ENCODE measurements at regions not wholly inside any gene's neighbourhood (a gene's known extent, or its start where the extent isn't known, plus 50 kb on each side); places are given as distances from the start of the nearest gene placed in this dataset.
"Not testable (repeated sequence)": the region's sequence is repeated elsewhere in the genome, so short reads cannot be mapped to it uniquely, and the experiment has no call there.

DNA sequence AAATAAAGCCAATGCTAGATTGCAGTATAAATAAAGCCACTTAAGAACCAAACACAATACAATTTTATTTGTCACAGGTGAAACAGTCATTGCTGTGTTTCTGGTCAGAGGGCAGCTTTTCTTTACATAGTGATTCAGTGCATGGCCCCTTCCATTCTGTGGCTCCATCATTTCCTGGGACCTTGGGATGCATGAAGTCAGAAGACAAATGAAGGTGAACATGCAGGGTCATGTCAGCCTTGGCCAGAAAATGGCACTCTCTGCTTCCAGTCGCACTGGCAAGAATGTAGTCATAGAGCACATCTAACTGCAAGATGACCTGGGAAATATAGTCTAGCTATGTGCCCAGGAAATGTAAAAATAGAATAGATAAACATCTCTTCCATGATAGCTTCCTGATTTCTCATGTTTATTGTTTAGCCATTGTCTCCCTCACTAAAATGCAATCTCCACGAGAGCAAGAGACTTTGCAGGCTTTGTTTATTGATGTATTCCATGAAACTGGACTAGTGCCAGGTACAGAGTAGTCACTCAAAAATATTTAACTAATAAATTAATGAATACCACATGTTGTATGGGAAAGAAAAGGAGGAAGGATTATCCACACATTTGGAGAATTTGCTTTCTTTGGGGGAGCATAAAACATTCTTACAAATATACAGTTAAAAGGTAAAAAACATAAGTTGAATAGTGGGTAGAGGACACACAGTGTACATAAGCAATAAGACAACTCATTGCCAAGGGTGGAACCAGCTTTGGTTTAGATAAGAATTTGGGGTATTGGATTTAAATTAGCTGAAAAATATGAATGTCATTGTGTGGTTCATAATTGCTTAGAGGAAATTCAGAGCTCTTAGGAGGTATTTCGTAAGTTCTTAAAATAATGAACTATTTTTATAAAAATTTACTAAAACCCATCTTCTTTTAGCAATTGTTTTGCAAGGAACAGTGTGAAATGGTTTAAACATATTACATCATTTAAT, 343.8 kb downstream of the PID1 start:
- intact Hi-C loops (cut with DNase I) = no loop called here
- Histone ChIP-seq H3K4me3 (replicated peaks in 1 of 3) (no peak overlapping the region), H3K9me3 (no peaks in the 10 kb centered on the region), H3K4me1 (no peaks in the 10 kb centered on the region), H3K36me3 (no peaks in the 10 kb centered on the region), H3K27me3 (no peaks in the 10 kb centered on the region), H3K27ac (no peak overlapping the region)
- TF ChIP-seq POLR2A (IDR thresholded peaks at IDR 0.05) = no peak
- TF ChIP-seq, protein P1, sequence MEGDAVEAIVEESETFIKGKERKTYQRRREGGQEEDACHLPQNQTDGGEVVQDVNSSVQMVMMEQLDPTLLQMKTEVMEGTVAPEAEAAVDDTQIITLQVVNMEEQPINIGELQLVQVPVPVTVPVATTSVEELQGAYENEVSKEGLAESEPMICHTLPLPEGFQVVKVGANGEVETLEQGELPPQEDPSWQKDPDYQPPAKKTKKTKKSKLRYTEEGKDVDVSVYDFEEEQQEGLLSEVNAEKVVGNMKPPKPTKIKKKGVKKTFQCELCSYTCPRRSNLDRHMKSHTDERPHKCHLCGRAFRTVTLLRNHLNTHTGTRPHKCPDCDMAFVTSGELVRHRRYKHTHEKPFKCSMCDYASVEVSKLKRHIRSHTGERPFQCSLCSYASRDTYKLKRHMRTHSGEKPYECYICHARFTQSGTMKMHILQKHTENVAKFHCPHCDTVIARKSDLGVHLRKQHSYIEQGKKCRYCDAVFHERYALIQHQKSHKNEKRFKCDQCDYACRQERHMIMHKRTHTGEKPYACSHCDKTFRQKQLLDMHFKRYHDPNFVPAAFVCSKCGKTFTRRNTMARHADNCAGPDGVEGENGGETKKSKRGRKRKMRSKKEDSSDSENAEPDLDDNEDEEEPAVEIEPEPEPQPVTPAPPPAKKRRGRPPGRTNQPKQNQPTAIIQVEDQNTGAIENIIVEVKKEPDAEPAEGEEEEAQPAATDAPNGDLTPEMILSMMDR (IDR thresholded peaks at IDR 0.05) = no peak
- 49 to 63% methylated on average over 3 of the region's 3 CpGs for WGBS, 2 donors
- no peak for DNase-seq

DNA sequence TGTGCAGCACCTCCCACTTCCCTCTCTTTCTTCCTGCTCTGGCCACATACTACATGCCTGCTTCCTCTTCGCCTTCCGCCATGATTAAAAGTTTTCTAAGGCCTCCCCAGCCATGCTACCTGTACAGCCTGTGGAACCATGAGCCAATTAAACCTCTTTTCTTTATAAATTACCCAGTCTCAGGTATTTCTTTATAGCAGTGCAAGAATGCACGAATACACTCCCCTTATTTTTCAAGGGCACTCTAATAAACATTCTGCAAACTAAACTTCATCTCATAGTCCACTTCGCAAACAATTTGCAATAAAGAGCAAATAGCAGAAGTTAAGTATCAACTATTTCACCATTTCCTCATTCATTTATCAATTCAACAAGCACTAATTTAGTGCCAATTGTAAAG, 351.3 kb downstream of the PID1 start:
- no peak overlapping the region for H3K4me3 ChIP-seq (replicated peaks in 1 of 3)
- intact Hi-C loops (cut with DNase I) = no loop called here
- DNase-seq = no peak
- 74 to 85% methylated on average over 4 of the region's 4 CpGs for WGBS, 2 donors
- no peaks in the 10 kb centered on the region for H3K4me1 ChIP-seq
- TF ChIP-seq, protein P1 (IDR thresholded peaks at IDR 0.05) = no peak
- TF ChIP-seq POLR2A (IDR thresholded peaks at IDR 0.05) = no peak
- no peaks in the 10 kb centered on the region for H3K27me3 ChIP-seq
- no peaks in the 10 kb centered on the region for H3K9me3 ChIP-seq
- no peaks in the 10 kb centered on the region for H3K36me3 ChIP-seq
- no peak overlapping the region for H3K27ac ChIP-seq

DNA sequence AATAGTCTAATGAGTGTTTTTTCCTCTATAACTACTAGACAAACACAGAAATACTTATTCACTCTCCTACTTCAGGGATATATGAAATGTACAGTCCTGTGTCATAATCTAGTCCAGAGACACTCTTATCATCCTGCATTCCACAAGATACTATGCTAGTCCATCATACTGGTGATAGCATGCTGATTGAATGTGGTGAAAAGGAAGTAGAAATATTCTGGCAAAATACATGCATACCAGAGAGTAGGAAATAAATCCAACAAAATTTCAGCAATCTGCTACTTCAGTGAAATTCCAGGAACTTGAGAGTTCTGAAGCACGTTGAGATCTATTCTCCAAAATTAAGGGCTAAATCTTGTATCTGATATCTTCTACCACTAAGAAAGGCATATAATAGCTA, 353.9 kb downstream of the PID1 start:
- Histone ChIP-seq H3K4me1 (no peaks in the 10 kb centered on the region), H3K27ac (no peak overlapping the region), H3K36me3 (no peaks in the 10 kb centered on the region), H3K27me3 (no peaks in the 10 kb centered on the region), H3K9me3 (no peaks in the 10 kb centered on the region), H3K4me3 (replicated peaks in 1 of 3) (no peak overlapping the region)
- TF ChIP-seq POLR2A (IDR thresholded peaks at IDR 0.05) = no peak
- TF ChIP-seq, protein P1 (IDR thresholded peaks at IDR 0.05) = no peak
- intact Hi-C loops (cut with DNase I) = no loop called here
- no peak for DNase-seq
- 42 to 60% methylated on average over 1 of the region's 1 CpG for WGBS, 2 donors

DNA sequence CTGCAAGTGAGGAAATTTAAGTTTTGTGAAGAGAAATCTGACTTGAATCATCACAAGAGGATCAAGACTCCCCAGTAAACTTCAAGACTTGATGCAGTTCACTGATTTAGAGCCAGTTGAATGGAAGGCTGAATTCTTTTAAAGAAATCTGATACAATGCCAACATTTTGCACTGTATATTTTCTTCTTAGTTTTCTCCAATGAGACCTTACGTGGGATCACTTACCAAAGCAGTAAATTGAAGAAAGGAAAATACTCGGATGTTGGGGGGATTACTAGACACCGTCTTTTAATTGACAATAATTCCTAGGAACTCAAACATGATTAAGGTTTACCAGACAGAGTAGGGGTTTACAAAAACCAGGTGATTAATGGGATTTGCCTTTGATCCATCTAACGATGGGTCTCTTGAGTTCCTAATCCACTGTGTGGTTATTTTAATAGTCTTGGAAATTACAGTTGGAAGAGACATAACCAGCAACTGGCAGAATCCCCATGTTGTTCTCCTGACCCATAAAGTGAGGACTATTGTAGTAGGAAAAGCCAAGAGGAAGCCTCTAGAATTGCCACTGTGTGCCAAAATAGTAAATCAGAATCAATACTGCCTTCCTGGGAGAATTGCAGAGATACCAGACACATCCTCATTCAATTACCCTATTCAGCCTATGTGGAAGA, 354.5 kb downstream of the PID1 start:
- no peak overlapping the region for H3K4me3 ChIP-seq (replicated peaks in 1 of 3)
- intact Hi-C loops (cut with DNase I) = no loop called here
- H3K36me3 ChIP-seq = no peaks in the 10 kb centered on the region
- no peaks in the 10 kb centered on the region for H3K4me1 ChIP-seq
- H3K27me3 ChIP-seq = no peaks in the 10 kb centered on the region
- TF ChIP-seq POLR2A (IDR thresholded peaks at IDR 0.05) = no peak
- TF ChIP-seq, protein P1 (IDR thresholded peaks at IDR 0.05) = no peak
- no peak for DNase-seq
- H3K27ac ChIP-seq = no peak overlapping the region
- 61 to 67% methylated on average over 4 of the region's 4 CpGs for WGBS, 2 donors
- no peaks in the 10 kb centered on the region for H3K9me3 ChIP-seq

DNA sequence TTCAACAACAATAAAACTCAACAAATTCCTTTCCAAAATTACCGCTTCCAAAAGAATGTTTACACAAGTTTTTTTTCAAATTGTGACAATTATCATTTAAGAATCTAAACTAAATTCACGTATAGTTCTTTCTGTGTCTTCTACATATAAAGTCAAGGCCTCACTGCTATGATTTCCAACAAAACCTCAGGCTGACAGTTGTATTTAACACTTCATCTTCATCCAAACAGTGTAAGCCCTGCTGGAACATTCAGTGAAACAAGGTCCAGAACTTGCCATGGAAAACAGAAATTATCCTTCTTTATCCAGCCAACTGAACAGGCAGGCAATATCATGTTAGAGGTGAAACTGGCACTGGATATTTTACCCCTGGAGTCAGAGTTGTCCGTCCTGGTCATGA, 357.9 kb downstream of the PID1 start:
- Histone ChIP-seq H3K36me3 (no peaks in the 10 kb centered on the region), H3K27ac (no peak overlapping the region), H3K4me3 (replicated peaks in 1 of 3) (no peak overlapping the region), H3K9me3 (no peaks in the 10 kb centered on the region), H3K27me3 (no peaks in the 10 kb centered on the region), H3K4me1 (no peaks in the 10 kb centered on the region)
- no peak for DNase-seq
- intact Hi-C loops (cut with DNase I) = no loop called here
- TF ChIP-seq, protein P1 (IDR thresholded peaks at IDR 0.05) = no peak
- TF ChIP-seq POLR2A (IDR thresholded peaks at IDR 0.05) = no peak
- WGBS, 2 donors = 67 to 88% methylated on average over 3 of the region's 3 CpGs

DNA sequence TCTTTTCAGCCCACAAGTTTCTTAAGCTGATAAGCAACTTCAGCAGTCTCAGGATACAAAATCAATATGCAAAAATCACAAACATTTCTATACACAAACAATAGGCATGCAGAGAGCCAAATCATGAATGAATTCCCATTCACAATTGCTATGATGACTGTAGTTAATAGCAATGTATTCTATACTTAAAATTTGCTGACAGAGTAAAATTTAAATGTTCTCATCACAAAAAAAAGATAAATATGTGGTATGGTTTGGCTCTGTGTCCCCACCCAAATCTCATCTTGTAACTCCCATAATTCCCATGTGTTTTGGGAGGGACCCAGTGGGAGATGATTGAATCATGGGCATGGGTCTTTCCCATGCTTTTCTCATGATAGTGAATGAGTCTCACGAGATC, 360.2 kb downstream of the PID1 start:
- WGBS, 2 donors = 77 to 93% methylated on average over 1 of the region's 1 CpG
- H3K4me1 ChIP-seq; intact Hi-C loops (cut with DNase I); H3K9me3 ChIP-seq; H3K36me3 ChIP-seq; DNase-seq; H3K27ac ChIP-seq; H3K27me3 ChIP-seq; H3K4me3 ChIP-seq (replicated peaks in 1 of 3): not testable (repeated sequence)

Data from thyroid gland (tissue), 4 donors.